ENCODE measurements at regions not wholly inside any gene's neighbourhood (a gene's known extent, or its start where the extent isn't known, plus 50 kb on each side); places are given as distances from the start of the nearest gene placed in this dataset.
"Not testable (repeated sequence)": the region's sequence is repeated elsewhere in the genome, so short reads cannot be mapped to it uniquely, and the experiment has no call there.

- FAIRE-seq, result not testable (repeated sequence)
Observed at GRCh38 chr16:29195116-29195872, 210.4 kb downstream of the LAT start.

- not testable (repeated sequence) for FAIRE-seq
Observed at GRCh38 chr16:29194185-29194844, 209.5 kb downstream of the LAT start.

- not testable (repeated sequence) for FAIRE-seq
Observed at GRCh38 chr16:29193634-29194033, 208.8 kb downstream of the LAT start.

- FAIRE-seq, result not testable (repeated sequence)
Observed at GRCh38 chr16:29193248-29193574, 208.4 kb downstream of the LAT start.

GRCh38 chr16:29192329-29193247 is 207.7 kb downstream of the LAT start:
- no peak for FAIRE-seq

- FAIRE-seq, result not testable (repeated sequence)
Observed at GRCh38 chr16:29191636-29192180, 206.9 kb downstream of the LAT start.

- FAIRE-seq, result not testable (repeated sequence)
Observed at GRCh38 chr16:29190553-29191431, 205.9 kb downstream of the LAT start.

- FAIRE-seq, result not testable (repeated sequence)
Observed at GRCh38 chr16:29188806-29189205, 204.0 kb downstream of the LAT start.

GRCh38 chr16:29186306-29187220 is 201.7 kb downstream of the LAT start:
- not testable (repeated sequence) for FAIRE-seq

- FAIRE-seq, result not testable (repeated sequence)
Observed at GRCh38 chr16:29185872-29186271, 201.0 kb downstream of the LAT start.

- not testable (repeated sequence) for FAIRE-seq
Observed at GRCh38 chr16:29184738-29185438, 200.0 kb downstream of the LAT start.

GRCh38 chr16:29182940-29183868 is 198.4 kb downstream of the LAT start:
- not testable (repeated sequence) for FAIRE-seq

- no peak for FAIRE-seq
Observed at GRCh38 chr16:29182501-29182900, 197.6 kb downstream of the LAT start.

- FAIRE-seq, result not testable (repeated sequence)
Observed at GRCh38 chr16:29181921-29182411, 197.1 kb downstream of the LAT start.

GRCh38 chr16:29181254-29181780 is 196.5 kb downstream of the LAT start:
- not testable (repeated sequence) for FAIRE-seq

GRCh38 chr16:29180206-29180600 is 195.4 kb downstream of the LAT start:
- FAIRE-seq, result not testable (repeated sequence)

- not testable (repeated sequence) for FAIRE-seq
Observed at GRCh38 chr16:29179401-29180205, 194.8 kb downstream of the LAT start.

All from islet of Langerhans (tissue), 1 donor.